ENCODE measurements at regions not wholly inside any gene's neighbourhood (a gene's known extent, or its start where the extent isn't known, plus 50 kb on each side); places are given as distances from the start of the nearest gene placed in this dataset.

GRCh38 chr13:106433066-106433465 is 102.4 kb downstream of the EFNB2 start:
- no peak for DNase-seq

- no peak for DNase-seq
These were observed 102.8 kb downstream of the EFNB2 start for GRCh38 chr13:106432636-106433035.

GRCh38 chr13:106426909-106427308 is 108.6 kb downstream of the EFNB2 start:
- DNase-seq: no peak

- no peak for DNase-seq
These were observed 109.8 kb downstream of the EFNB2 start for GRCh38 chr13:106425661-106426060.

GRCh38 chr13:106424805-106425204 is 110.7 kb downstream of the EFNB2 start:
- no peak for DNase-seq

GRCh38 chr13:106423530-106423929 is 111.9 kb downstream of the EFNB2 start:
- no peak for DNase-seq

- no peak for DNase-seq
These were observed 116.9 kb downstream of the EFNB2 start for GRCh38 chr13:106418556-106418955.

- DNase-seq: no peak
These were observed 117.9 kb downstream of the EFNB2 start for GRCh38 chr13:106417467-106418110.

GRCh38 chr13:106416645-106417044 is 118.8 kb downstream of the EFNB2 start:
- no peak for DNase-seq

GRCh38 chr13:106415971-106416370 is 119.5 kb downstream of the EFNB2 start:
- DNase-seq: no peak

- DNase-seq: no peak
These were observed 120.0 kb downstream of the EFNB2 start for GRCh38 chr13:106415442-106415841.

GRCh38 chr13:106407338-106407737 is 128.1 kb downstream of the EFNB2 start:
- DNase-seq: no peak

- DNase-seq: no peak
These were observed 129.7 kb downstream of the EFNB2 start for GRCh38 chr13:106405731-106406130.

GRCh38 chr13:106403280-106403679 is 132.2 kb downstream of the EFNB2 start:
- no peak for DNase-seq

- no peak for DNase-seq
These were observed 132.6 kb downstream of the EFNB2 start for GRCh38 chr13:106402866-106403265.

GRCh38 chr13:106401081-106401480 is 134.4 kb downstream of the EFNB2 start:
- no peak for DNase-seq

- no peak for DNase-seq
These were observed 135.2 kb downstream of the EFNB2 start for GRCh38 chr13:106400289-106400688.

- DNase-seq: no peak
These were observed 137.2 kb downstream of the EFNB2 start for GRCh38 chr13:106398289-106398688.

GRCh38 chr13:106393776-106394175 is 141.7 kb downstream of the EFNB2 start:
- DNase-seq: no peak

- DNase-seq: no peak
These were observed 143.8 kb downstream of the EFNB2 start for GRCh38 chr13:106391681-106392080.

GRCh38 chr13:106391271-106391670 is 144.2 kb downstream of the EFNB2 start:
- no peak for DNase-seq

GRCh38 chr13:106390367-106390766 is 145.1 kb downstream of the EFNB2 start:
- no peak for DNase-seq

GRCh38 chr13:106385654-106386053 is 149.8 kb downstream of the EFNB2 start:
- DNase-seq: no peak

GRCh38 chr13:106384516-106384915 is 150.9 kb downstream of the EFNB2 start:
- DNase-seq: no peak

- no peak for DNase-seq
These were observed 151.7 kb downstream of the EFNB2 start for GRCh38 chr13:106383791-106384190.

All from stimulated activated naive CD4-positive, alpha-beta T cell (primary cell).